GM12892 (cell line): ENCODE measurements at regions not wholly inside any gene's neighbourhood (a gene's known extent, or its start where the extent isn't known, plus 50 kb on each side); places are given as distances from the start of the nearest gene placed in this dataset.
"Not testable (repeated sequence)": the region's sequence is repeated elsewhere in the genome, so short reads cannot be mapped to it uniquely, and the experiment has no call there.

Experiments used
- POLR2A ChIP-seq: IDR thresholded peaks from 2 replicates; pipeline ENCODE4 v1.6.1; 2011; ENCODE audit warnings: low read depth, low read length, control low read depth
- POLR2AphosphoS5 ChIP-seq: IDR thresholded peaks from 2 replicates; pipeline ENCODE4 v1.6.1; 2011; ENCODE audit warnings: low read depth, low read length, control low read depth

- TF ChIP-seq POLR2AphosphoS5, POLR2A: not testable (repeated sequence)
Measured at GRCh38 chr1:148210624-148211023, 58.5 kb upstream of the NBPF11 start.
